IMR-90 (cell line): ENCODE measurements at regions not wholly inside any gene's neighbourhood (a gene's known extent, or its start where the extent isn't known, plus 50 kb on each side); places are given as distances from the start of the nearest gene placed in this dataset.

ENCODE experiments used
- ATAC-seq: fragments of 200-7000 bp; cut with Tn5 transposase; 2 replicates; pipeline ENCODE4 v1.9.1; 2020; ENCODE audit warnings: low read depth, mild to moderate bottlenecking, moderate library complexity
- BruUV-seq: library from RNA; stranded (reverse); fragments of 400-500 nt; replicated peaks from 2 replicates; lab custom pipeline; 2021; lab: Mats Ljungman, UMichigan
- CTCF ChIA-PET: fragments of 300-600 bp; formaldehyde crosslinking; extraction: SDS; loops from one replicate; lab custom pipeline; 2021; ENCODE audit warnings: antibody characterized with exemption; lab: Yijun Ruan, JAX
- POLR2A ChIA-PET: fragments of 300-600 bp; sonication (Branson Sonifier 250); formaldehyde crosslinking; loops from one replicate; lab custom pipeline; 2022; ENCODE audit warnings: antibody characterized with exemption; ENCODE audit not compliant: unreplicated experiment; lab: Charles Lee
- DNase-seq: peaks from one replicate; pipeline ENCODE4 v3.0.0; 2013
- H2AFZ ChIP-seq: replicated peaks from 2 replicates; pipeline ENCODE3; 2013; ENCODE audit warnings: low read length, mild to moderate bottlenecking; ENCODE audit not compliant: poor library complexity
- H2AK5ac ChIP-seq: 2 replicates; pipeline ENCODE4 v1.6.1; 2013; ENCODE audit warnings: low read depth, low read length, inconsistent platforms
- H2AK9ac ChIP-seq: replicated peaks from 2 replicates; pipeline ENCODE3; 2013; ENCODE audit warnings: mild to moderate bottlenecking, low read depth, low read length, moderate library complexity; ENCODE audit not compliant: poor library complexity
- H2BK120ac ChIP-seq: 2 replicates; pipeline ENCODE4 v1.6.1; 2013; ENCODE audit warnings: low read depth, low read length, inconsistent platforms
- H2BK15ac ChIP-seq: 3 replicates; pipeline ENCODE4 v1.6.1; 2013; ENCODE audit warnings: low read depth, low read length, inconsistent platforms
- H2BK20ac ChIP-seq: 2 replicates; pipeline ENCODE4 v1.6.1; 2013; ENCODE audit warnings: low read depth, mild to moderate bottlenecking, inconsistent platforms, low read length, moderate library complexity
- H2BK5ac ChIP-seq: 2 replicates; pipeline ENCODE4 v1.6.1; 2013; ENCODE audit warnings: mild to moderate bottlenecking, low read depth, low read length, inconsistent platforms; ENCODE audit not compliant: poor library complexity, severe bottlenecking
- H3K14ac ChIP-seq: replicated peaks from 2 replicates; pipeline ENCODE4 v1.6.1; 2013; ENCODE audit warnings: low read depth, low read length, inconsistent platforms
- H3K18ac ChIP-seq: 2 replicates; pipeline ENCODE4 v1.6.1; 2013; ENCODE audit warnings: low read depth, low read length, control low read depth
- H3K23ac ChIP-seq: 2 replicates; pipeline ENCODE4 v1.6.1; 2013; ENCODE audit warnings: low read depth, low read length, inconsistent platforms
- H3K27ac ChIP-seq: 2 replicates; pipeline ENCODE4 v1.5.1; 2013; ENCODE audit warnings: mild to moderate bottlenecking, control low read depth, low read length; ENCODE audit not compliant: insufficient read depth
- H3K27me3 ChIP-seq: 2 replicates; pipeline ENCODE4 v1.6.1; 2013; ENCODE audit warnings: low read length; ENCODE audit not compliant: control insufficient read depth, insufficient read depth
- H3K36me3 ChIP-seq: 2 replicates; pipeline ENCODE4 v1.6.1; 2013; ENCODE audit warnings: low read length, mixed read lengths; ENCODE audit not compliant: control insufficient read depth, insufficient read depth
- H3K4ac ChIP-seq: 2 replicates; pipeline ENCODE4 v1.6.1; 2013; ENCODE audit warnings: low read depth, low read length, inconsistent platforms
- H3K4me1 ChIP-seq: 2 replicates; pipeline ENCODE4 v1.6.1; 2013; ENCODE audit warnings: low read length, mixed read lengths; ENCODE audit not compliant: control insufficient read depth, insufficient read depth
- H3K4me2 ChIP-seq: 2 replicates; pipeline ENCODE4 v1.6.1; 2013; ENCODE audit warnings: low read depth, mild to moderate bottlenecking, control low read depth, low read length, moderate library complexity
- H3K4me3 ChIP-seq: 2 replicates; pipeline ENCODE4 v1.5.1; 2013; ENCODE audit warnings: low read depth, mild to moderate bottlenecking, control low read depth, low read length, moderate library complexity; ENCODE audit not compliant: insufficient read depth
- H3K56ac ChIP-seq: 2 replicates; pipeline ENCODE4 v1.6.1; 2013; ENCODE audit warnings: low read length, inconsistent platforms; ENCODE audit not compliant: insufficient read depth; ENCODE audit errors: extremely low read depth
- H3K79me1 ChIP-seq, 2 experiments: 2 replicates each; pipeline ENCODE4 v1.6.1; 2013; ENCODE audit warnings: low read length in 2 of 2, inconsistent platforms in 1 of 2, low read depth in 1 of 2
- H3K9ac ChIP-seq: 2 replicates; pipeline ENCODE4 v1.6.1; 2013; ENCODE audit warnings: low read depth, low read length, control low read depth
- H3K9me1 ChIP-seq: 2 replicates; pipeline ENCODE4 v1.6.1; 2013; ENCODE audit warnings: low read length, inconsistent platforms; ENCODE audit not compliant: insufficient read depth
- H3K9me3 ChIP-seq: 2 replicates; pipeline ENCODE4 v1.6.1; 2013; ENCODE audit warnings: low read length; ENCODE audit not compliant: control insufficient read depth, insufficient read depth
- H4K20me1 ChIP-seq: 2 replicates; pipeline ENCODE4 v1.6.1; 2013; ENCODE audit warnings: low read length, inconsistent platforms; ENCODE audit not compliant: insufficient read depth
- H4K5ac ChIP-seq: 2 replicates; pipeline ENCODE4 v1.6.1; 2013; ENCODE audit warnings: mild to moderate bottlenecking, low read depth, low read length, control low read depth
- H4K8ac ChIP-seq, 2 experiments: 2 replicates each; pipeline ENCODE4 v1.6.1; 2013; ENCODE audit warnings: low read depth in 2 of 2, low read length in 2 of 2, control low read depth in 1 of 2, inconsistent platforms in 1 of 2
- H4K91ac ChIP-seq: 2 replicates; pipeline ENCODE4 v1.6.1; 2013; ENCODE audit warnings: low read depth, low read length, inconsistent platforms; ENCODE audit not compliant: insufficient read depth
- BHLHE40 ChIP-seq: fragments of 150-350 bp; IDR thresholded peaks from 2 replicates; pipeline ENCODE4 v1.6.1; 2016; ENCODE audit warnings: mild to moderate bottlenecking, low read depth, low read length
- CEBPB ChIP-seq: IDR thresholded peaks from 2 replicates; pipeline ENCODE4 v1.6.1; 2012; ENCODE audit warnings: low read depth, low read length, improper control_type of control experiment
- ELK1 ChIP-seq: fragments of 150-350 bp; IDR thresholded peaks from 2 replicates; pipeline ENCODE4 v1.6.1; 2016; ENCODE audit warnings: low read depth, mild to moderate bottlenecking, low read length, moderate library complexity, borderline replicate concordance
- FOS ChIP-seq: fragments of 150-350 bp; IDR thresholded peaks from 2 replicates; pipeline ENCODE4 v1.6.1; 2016; ENCODE audit warnings: low read depth, low read length
- MAZ ChIP-seq: IDR thresholded peaks from 2 replicates; pipeline ENCODE4 v1.6.1; 2012; ENCODE audit warnings: low read depth, mild to moderate bottlenecking, low read length, improper control_type of control experiment, moderate library complexity, borderline replicate concordance
- MXI1 ChIP-seq: IDR thresholded peaks from 2 replicates; pipeline ENCODE4 v1.6.1; 2012; ENCODE audit warnings: low read depth, mild to moderate bottlenecking, low read length, moderate library complexity, borderline replicate concordance
- NFE2L2 ChIP-seq: fragments of 150-350 bp; IDR thresholded peaks from 2 replicates; pipeline ENCODE4 v1.6.1; 2016; ENCODE audit warnings: low read depth, mild to moderate bottlenecking, low read length
- POLR2A ChIP-seq: IDR thresholded peaks from 2 replicates; pipeline ENCODE4 v1.6.1; 2012; ENCODE audit warnings: mild to moderate bottlenecking, low read depth, low read length
- RAD21 ChIP-seq: IDR thresholded peaks from 2 replicates; pipeline ENCODE4 v1.6.1; 2012; ENCODE audit warnings: low read length, improper control_type of control experiment
- RCOR1 ChIP-seq: IDR thresholded peaks from 2 replicates; pipeline ENCODE4 v1.6.1; 2012; ENCODE audit warnings: mild to moderate bottlenecking, low read length, improper control_type of control experiment; ENCODE audit not compliant: insufficient replicate concordance
- RFX5 ChIP-seq: IDR thresholded peaks from 2 replicates; pipeline ENCODE4 v1.8.0; 2012; ENCODE audit warnings: low read depth, mild to moderate bottlenecking, low read length, moderate library complexity
- SMC3 ChIP-seq: fragments of 150-350 bp; IDR thresholded peaks from 2 replicates; pipeline ENCODE4 v1.6.1; 2016; ENCODE audit warnings: low read depth, mild to moderate bottlenecking, antibody characterized with exemption, low read length, moderate library complexity
- USF2 ChIP-seq: fragments of 150-350 bp; IDR thresholded peaks from 2 replicates; pipeline ENCODE4 v1.6.1; 2017; ENCODE audit warnings: mild to moderate bottlenecking, antibody characterized with exemption, low read length, low read depth
- WGBS, 2 experiments: methylation state at CpG; one replicate each; pipeline versions ENCODE4 v1.1.5 to v1.1.7; 2013; ENCODE audit warnings: missing lambda C conversion rate in 2 of 2; ENCODE audit not compliant: insufficient read length in 1 of 2; ENCODE audit errors: extremely low coverage in 2 of 2; 5-methylcytosine and 5-hydroxymethylcytosine counted together
- dilution Hi-C: fragments of 300-500 bp; cut with HindIII; formaldehyde crosslinking; loops from one replicate; pipeline ENCODE4 v1.14.3; 2018; ENCODE audit warnings: low sequenced_read_pairs; ENCODE audit not compliant: unreplicated experiment
- in situ Hi-C: fragments of 300-500 bp; cut with MboI; formaldehyde crosslinking; loops from 3 replicates; pipeline ENCODE4 v1.14.3; 2019; ENCODE audit warnings: low sequenced_read_pairs, inconsistent platforms, mixed read lengths
- intact Hi-C: fragments of 100-400 bp; cut with micrococcal nuclease; formaldehyde crosslinking; loops from 2 replicates; pipeline ENCODE4 v1.10.0; 2022

DNA sequence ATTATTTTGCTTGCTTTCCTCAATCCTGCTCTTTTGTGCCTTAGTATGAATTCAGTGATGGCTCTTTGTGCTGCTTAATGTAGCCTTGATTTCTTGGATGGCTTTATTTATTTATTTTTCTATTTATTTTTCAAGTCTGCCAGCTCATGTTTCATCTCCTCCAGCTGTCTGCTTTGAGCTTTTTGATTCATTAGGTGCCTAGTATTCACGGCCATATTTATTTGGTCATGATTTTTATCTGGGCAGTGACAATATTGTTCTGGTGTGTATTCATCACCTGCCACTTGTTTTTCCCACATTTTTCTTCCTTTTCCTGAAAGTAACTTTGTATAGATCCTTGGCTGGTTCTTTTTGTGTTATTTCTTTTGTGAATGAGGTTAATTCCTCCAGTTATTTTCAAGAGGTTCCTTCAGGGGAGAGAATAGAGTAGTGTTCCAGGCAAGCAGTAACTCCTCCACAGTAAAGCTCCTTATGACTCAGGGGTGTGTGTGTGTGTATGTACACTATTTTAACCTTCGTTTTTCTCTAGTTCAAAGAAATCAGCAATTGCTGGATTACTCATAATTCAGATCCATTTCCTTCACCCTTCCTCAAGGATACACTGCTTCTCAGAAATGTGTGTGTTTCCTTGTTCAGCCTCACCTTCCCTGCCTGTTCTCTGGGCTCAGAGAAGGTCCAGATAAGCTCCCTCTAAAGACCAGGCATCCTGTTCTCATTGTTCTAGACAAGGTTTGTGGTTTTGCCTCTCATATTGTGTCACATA is 51.6 kb upstream of the PMCH start:
- H4K8ac ChIP-seq: no peak overlapping the region
- peak; percentile 27 for DNase-seq
- no peaks in the 10 kb centered on the region for H3K36me3 ChIP-seq
- H4K20me1 ChIP-seq: no peaks in the 10 kb centered on the region
- H3K79me1 ChIP-seq: no peaks in the 10 kb centered on the region
- H3K4me3 ChIP-seq: no peak overlapping the region
- H3K27ac ChIP-seq: no peak overlapping the region
- H4K5ac ChIP-seq: no peak overlapping the region
- H2BK5ac ChIP-seq: no peak overlapping the region
- H3K9ac ChIP-seq: no peak overlapping the region
- H2AFZ ChIP-seq: no peak overlapping the region
- no peak overlapping the region for H2AK5ac ChIP-seq
- H3K14ac ChIP-seq: no peak overlapping the region
- H3K9me3 ChIP-seq: no peaks in the 10 kb centered on the region
- TF ChIP-seq RFX5 (no peak), FOS (no peak), CEBPB (no peak), MAZ (no peak), MXI1 (no peak), POLR2A (no peak), NFE2L2 (no peak), USF2 (no peak), BHLHE40 (no peak), SMC3 (no peak), RCOR1 (no peak), RAD21 (no peak), ELK1 (no peak)
- no peaks in the 10 kb centered on the region for H3K4me1 ChIP-seq
- ATAC-seq: peak; percentile 70
- H3K23ac ChIP-seq: no peak overlapping the region
- CTCF ChIA-PET: interaction anchor here (0.5 to 0.7 kb wide), 3 partner anchors 55 to 115 kb away, joined by 3 to 7 read pairs (median 4); no protein-coding TSS in a partner anchor
- no peak overlapping the region for H2BK120ac ChIP-seq
- no CpG with 5 or more reads among the region's 2 CpGs for WGBS, 2 experiments
- H3K4ac ChIP-seq: no peak overlapping the region
- H2AK9ac ChIP-seq: no peak overlapping the region
- no peak overlapping the region for H3K56ac ChIP-seq
- no peak overlapping the region for H4K91ac ChIP-seq
- no peaks in the 10 kb centered on the region for H3K27me3 ChIP-seq
- no peak overlapping the region for H3K18ac ChIP-seq
- BruUV-seq: no TSS peak
- H3K9me1 ChIP-seq: no peaks in the 10 kb centered on the region
- dilution Hi-C loops (no loop called here), in situ Hi-C loops (no loop called here), intact Hi-C loops (no loop called here)
- H3K4me2 ChIP-seq: no peak overlapping the region
- POLR2A ChIA-PET: no interaction called here
- H2BK20ac ChIP-seq: no peak overlapping the region
- H2BK15ac ChIP-seq: no peak overlapping the region
